GM23248 (cell line): ENCODE measurements at regions not wholly inside any gene's neighbourhood (a gene's known extent, or its start where the extent isn't known, plus 50 kb on each side); places are given as distances from the start of the nearest gene placed in this dataset.

Source experiments
- EZH2 ChIP-seq: fragments of 200-600 bp; sonication (generic); IDR thresholded peaks from 2 replicates; pipeline ENCODE4 v1.6.1; 2018; ENCODE audit warnings: antibody characterized with exemption, mild to moderate bottlenecking; ENCODE audit not compliant: insufficient read depth, poor library complexity, severe bottlenecking
- EZH2phosphoT487 ChIP-seq: fragments of 200-600 bp; sonication (generic); IDR thresholded peaks from 2 replicates; pipeline ENCODE4 v1.6.1; 2018; ENCODE audit warnings: antibody characterized with exemption, moderate library complexity, mild to moderate bottlenecking, low read depth; ENCODE audit not compliant: insufficient read depth

DNA sequence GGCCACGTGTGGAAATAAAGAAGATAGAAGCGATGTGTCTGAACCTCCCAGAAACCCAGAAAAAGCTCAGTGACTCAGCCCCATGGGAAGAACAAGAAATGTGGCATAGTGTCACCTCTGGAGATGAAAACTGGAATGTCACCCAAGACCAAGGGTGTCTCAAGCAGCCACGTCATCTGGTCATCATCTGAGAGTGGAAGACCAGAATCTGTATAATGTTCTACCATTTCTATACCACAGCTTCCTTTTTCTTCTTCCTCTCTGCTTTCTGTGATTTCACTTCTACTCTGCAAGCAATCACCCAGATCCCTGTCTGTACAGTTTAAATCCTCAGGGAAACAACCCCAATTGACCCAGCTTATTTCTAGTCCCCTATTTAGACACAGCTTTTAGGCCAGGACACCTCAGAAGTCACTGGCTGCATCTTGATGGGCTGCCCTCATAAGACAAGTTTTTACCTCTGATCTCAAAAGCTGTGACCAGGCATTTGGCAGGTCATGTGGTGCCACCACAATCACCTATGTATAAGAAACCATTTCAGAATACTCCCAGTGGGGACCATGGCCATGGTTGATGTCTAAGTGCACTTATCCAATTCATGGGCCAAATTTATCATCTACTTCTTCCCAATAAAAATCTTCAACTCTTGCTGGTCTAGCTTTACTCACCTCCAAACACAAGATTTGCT lies 278.5 kb upstream of the UMPS start:
- TF ChIP-seq EZH2phosphoT487, result no peak
- no peak for TF ChIP-seq EZH2
